Mucosa of descending colon (tissue), 3 donors: ENCODE measurements at regions not wholly inside any gene's neighbourhood (a gene's known extent, or its start where the extent isn't known, plus 50 kb on each side); places are given as distances from the start of the nearest gene placed in this dataset.

Source experiments
- ATAC-seq: fragments of 200-7000 bp; cut with Tn5 transposase; one replicate; pipeline ENCODE4 v1.9.1; 2020; ENCODE audit warnings: mild to moderate bottlenecking, moderate library complexity
- DNase-seq, 3 donors: peaks; one replicate each; pipeline ENCODE4 v3.0.0-alpha.2; 2020
- H3K36me3 ChIP-seq: fragments of 200-600 bp; one replicate; pipeline ENCODE4 v1.8.0; 2021; ENCODE audit warnings: low read depth, mild to moderate bottlenecking
- H3K4me1 ChIP-seq: fragments of 200-600 bp; one replicate; pipeline ENCODE4 v1.8.0; 2021; ENCODE audit warnings: low read depth, mild to moderate bottlenecking
- H3K4me3 ChIP-seq: fragments of 200-600 bp; one replicate; pipeline ENCODE4 v1.8.0; 2021; ENCODE audit warnings: mild to moderate bottlenecking
- H3K9me3 ChIP-seq: fragments of 200-600 bp; one replicate; pipeline ENCODE4 v1.8.0; 2021; ENCODE audit warnings: mild to moderate bottlenecking
- CTCF ChIP-seq: fragments of 200-600 bp; IDR thresholded peaks from one replicate; pipeline ENCODE4 v1.8.0; 2022; ENCODE audit warnings: antibody characterized with exemption, mild to moderate bottlenecking
- intact Hi-C, 2 donors: fragments of 100-400 bp; cut with DNase I in 1 of 2; cut with micrococcal nuclease in 1 of 2; formaldehyde crosslinking; loops; one replicate each; pipeline versions ENCODE4 v1.11.0 to v1.11.1; 2022; cut with DNase I, micrococcal nuclease
- donor health status: DM: no; HTN: no; CAD: no; lungs with moderate emphysema.
- donor health status: DM: no; HTN: no; CAD: no.
- donor health status: DM: no; HTN: yes; CAD: no.

GRCh38 chr2:196407675-196408264, 231.7 kb upstream of the CCDC150 start:
- ATAC-seq (no peak), DNase-seq (no peak)
- no peaks in the 10 kb centered on the region for H3K36me3 ChIP-seq
- TF ChIP-seq CTCF: no peak
- intact Hi-C loops: no loop called here
- H3K4me3 ChIP-seq: no peak overlapping the region
- no peaks in the 10 kb centered on the region for H3K9me3 ChIP-seq
- no peaks in the 10 kb centered on the region for H3K4me1 ChIP-seq

GRCh38 chr2:196409376-196409775, 230.1 kb upstream of the CCDC150 start:
- no peaks in the 10 kb centered on the region for H3K36me3 ChIP-seq
- intact Hi-C loops: no loop called here
- ATAC-seq: no peak
- no peak overlapping the region for H3K4me3 ChIP-seq
- no peak for TF ChIP-seq CTCF
- H3K9me3 ChIP-seq: no peaks in the 10 kb centered on the region
- H3K4me1 ChIP-seq: no peaks in the 10 kb centered on the region
- DNase-seq: no peak

- Histone ChIP-seq H3K4me3 (no peak overlapping the region), H3K36me3 (no peaks in the 10 kb centered on the region), H3K4me1 (no peaks in the 10 kb centered on the region), H3K9me3 (no peaks in the 10 kb centered on the region)
- ATAC-seq (no peak), DNase-seq (no peak)
- no peak for TF ChIP-seq CTCF
- intact Hi-C loops: no loop called here
Observed at GRCh38 chr2:196410008-196410407, 229.5 kb upstream of the CCDC150 start.

- ATAC-seq (no peak), DNase-seq (no peak)
- H3K36me3 ChIP-seq: no peaks in the 10 kb centered on the region
- H3K9me3 ChIP-seq: no peaks in the 10 kb centered on the region
- no peak overlapping the region for H3K4me3 ChIP-seq
- intact Hi-C loops: no loop called here
- H3K4me1 ChIP-seq: no peaks in the 10 kb centered on the region
- TF ChIP-seq CTCF: no peak
Observed at GRCh38 chr2:196413821-196414274, 225.7 kb upstream of the CCDC150 start.

- H3K36me3 ChIP-seq: no peaks in the 10 kb centered on the region
- H3K4me3 ChIP-seq: no peak overlapping the region
- intact Hi-C loops: no loop called here
- DNase-seq (no peak), ATAC-seq (no peak)
- no peaks in the 10 kb centered on the region for H3K9me3 ChIP-seq
- H3K4me1 ChIP-seq: no peaks in the 10 kb centered on the region
- no peak for TF ChIP-seq CTCF
Observed at GRCh38 chr2:196415384-196415783, 224.1 kb upstream of the CCDC150 start.

- intact Hi-C loops: no loop called here
- DNase-seq (no peak), ATAC-seq (no peak)
- no peak for TF ChIP-seq CTCF
- Histone ChIP-seq H3K9me3 (no peaks in the 10 kb centered on the region), H3K36me3 (no peaks in the 10 kb centered on the region), H3K4me3 (no peak overlapping the region), H3K4me1 (no peaks in the 10 kb centered on the region)
Observed at GRCh38 chr2:196420143-196420542, 219.4 kb upstream of the CCDC150 start.
